G401 (cell line): ENCODE measurements at regions not wholly inside any gene's neighbourhood (a gene's known extent, or its start where the extent isn't known, plus 50 kb on each side); places are given as distances from the start of the nearest gene placed in this dataset.

Experiments used
- DNase-seq: peaks from one replicate; pipeline ENCODE4 v3.0.0-alpha.2; 2015; ENCODE audit warnings: low spot score
- in situ Hi-C: cut with HindIII; loops from 2 replicates; pipeline ENCODE4 v1.10.0; 2016; ENCODE audit warnings: low sequenced_read_pairs, mixed read lengths

DNA sequence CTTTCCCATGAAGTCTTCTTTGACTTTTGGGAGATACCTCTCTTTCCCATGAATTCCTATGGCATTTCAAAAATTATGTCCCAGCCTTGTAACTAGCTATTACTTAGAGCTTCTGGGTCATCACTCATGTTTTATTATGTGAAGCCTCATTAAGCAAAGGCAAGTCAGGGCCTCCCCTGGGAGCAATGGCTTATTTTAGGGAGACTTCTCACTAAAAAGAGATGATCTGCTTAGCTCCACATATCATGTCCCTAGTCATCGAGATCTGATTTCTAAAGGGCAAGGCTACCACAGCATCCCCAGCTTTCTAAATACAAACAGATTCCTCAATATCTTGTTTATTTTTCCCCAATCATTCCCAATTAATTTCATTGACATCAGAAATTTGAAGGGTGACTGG is 154.0 kb upstream of the MANEA start:
- no peak for DNase-seq
- in situ Hi-C loops: no loop called here

DNA sequence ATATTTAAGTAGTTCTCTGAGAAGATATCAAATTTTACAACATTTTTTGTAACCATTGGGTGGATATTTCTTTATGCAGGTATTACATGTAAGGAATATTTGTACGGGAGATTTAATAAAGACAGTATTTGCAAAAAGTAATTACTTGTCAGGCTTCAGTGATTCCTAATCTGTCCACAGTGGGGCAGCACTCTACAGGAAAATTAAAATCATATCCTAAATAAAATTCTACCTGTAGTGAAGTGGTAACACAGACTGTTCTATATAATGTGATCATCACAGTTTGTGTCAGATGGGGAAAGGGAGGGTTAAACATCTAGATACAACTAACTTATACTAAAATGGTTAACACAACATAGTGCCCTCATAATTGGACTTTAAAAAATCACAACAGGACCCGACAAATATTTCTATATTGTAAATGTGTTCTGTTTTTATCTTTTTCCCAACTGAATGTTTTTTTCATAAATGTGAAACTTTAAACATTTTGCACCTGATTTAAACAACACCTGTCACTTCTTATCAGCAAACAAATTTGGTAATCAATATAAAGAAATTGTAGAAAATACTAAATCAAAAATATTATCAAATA is 145.6 kb upstream of the MANEA start:
- in situ Hi-C loops: no loop called here

DNA sequence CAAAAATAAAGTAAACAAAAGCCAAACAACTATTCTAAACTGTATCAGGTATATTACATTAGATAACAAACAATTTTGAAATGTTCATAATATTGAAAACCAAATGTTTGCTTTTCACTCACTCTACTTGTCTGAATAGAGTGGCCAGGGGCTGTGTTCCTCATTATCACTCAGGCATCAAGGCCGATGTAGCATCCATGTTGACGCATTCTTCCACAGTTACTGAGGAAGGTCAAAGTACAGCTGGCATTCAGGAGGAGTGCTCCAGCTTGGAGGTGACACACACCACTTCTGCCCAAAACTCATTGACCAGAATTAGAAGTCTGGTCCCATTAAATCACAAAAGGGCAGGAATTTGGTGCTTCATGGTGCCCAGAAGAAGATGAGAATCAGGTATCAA is 137.6 kb upstream of the MANEA start:
- no peak for DNase-seq
- in situ Hi-C loops: no loop called here

More for the DNA sequence above, 145.6 kb upstream of the MANEA start:
- peak; percentile 60 for DNase-seq

DNA sequence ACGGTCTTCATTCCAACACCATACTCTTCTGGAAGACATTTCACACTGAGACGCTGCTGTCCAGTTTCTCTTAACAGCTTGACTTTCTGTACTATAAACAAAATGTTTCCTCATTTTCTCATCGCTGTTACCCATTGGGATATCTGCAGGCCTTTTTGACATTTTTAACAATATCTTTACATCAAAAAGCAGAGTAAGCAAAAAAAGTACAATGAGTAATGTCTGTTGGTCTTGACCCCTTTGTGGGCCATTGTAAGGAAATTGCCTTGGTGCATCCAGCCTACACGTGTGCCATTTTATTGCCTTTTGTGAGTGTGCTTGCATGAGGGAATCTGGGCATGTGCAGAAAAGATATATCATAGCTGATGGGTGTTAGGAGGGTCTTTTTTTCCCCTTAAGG is 129.1 kb upstream of the MANEA start:
- in situ Hi-C loops: no loop called here
- DNase-seq: no peak

DNA sequence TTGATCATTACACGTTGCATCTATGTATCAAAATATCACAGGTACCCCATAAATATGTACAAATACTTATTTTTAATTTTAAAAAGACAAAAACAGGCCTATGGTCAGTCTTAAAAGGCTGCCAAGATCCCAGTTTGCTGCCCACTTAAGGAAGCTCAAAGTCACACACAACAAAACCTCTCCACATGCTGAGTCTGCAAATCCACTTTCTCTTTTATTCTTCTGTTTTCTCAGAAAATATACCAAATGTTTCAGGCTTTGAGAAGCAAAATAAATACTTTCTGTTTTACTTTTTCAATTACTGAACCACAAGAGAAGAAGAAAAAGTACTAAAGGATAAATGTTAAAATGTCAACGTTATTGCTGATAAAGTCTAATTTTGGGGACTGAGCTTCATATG is 107.8 kb upstream of the MANEA start:
- in situ Hi-C loops: no loop called here
- DNase-seq: no peak

DNA sequence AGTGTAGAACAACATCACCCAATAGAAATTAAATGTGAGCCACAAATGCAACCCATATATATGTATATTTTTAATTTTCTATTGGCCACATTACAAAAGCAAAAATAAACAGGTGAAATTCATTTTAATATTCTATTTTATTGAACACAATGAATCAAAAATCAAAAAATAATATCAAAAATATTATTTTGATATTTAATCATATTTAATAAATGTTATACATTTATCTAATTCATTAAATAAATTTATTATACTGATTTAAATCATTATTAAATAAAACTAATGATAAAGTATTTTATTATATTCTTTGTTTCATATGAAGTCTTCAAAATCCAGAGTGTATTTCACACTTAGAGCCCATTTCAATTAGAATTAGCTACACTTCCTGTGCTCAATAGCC is 98.4 kb upstream of the MANEA start:
- in situ Hi-C loops: no loop called here

DNA sequence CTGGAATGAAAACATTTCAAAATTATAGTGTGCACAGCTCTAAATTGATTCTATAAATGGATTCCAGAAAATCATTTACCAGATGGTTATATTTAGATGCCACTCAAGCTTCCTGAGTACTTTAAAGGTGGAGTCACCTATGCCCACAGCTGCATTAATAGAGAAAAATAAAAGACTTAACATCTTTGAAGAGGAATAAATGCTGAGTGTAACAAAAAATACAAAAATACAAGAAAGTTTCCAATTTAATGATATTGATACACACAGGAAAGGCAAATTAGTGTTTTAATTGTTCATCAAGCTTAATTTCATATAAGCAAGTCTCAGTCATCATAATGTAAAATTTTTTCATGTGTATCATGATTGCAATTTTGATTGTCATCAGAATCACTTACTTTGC is 89.5 kb upstream of the MANEA start:
- in situ Hi-C loops: no loop called here
- no peak for DNase-seq

More for the DNA sequence above, 98.4 kb upstream of the MANEA start:
- DNase-seq: no peak

DNA sequence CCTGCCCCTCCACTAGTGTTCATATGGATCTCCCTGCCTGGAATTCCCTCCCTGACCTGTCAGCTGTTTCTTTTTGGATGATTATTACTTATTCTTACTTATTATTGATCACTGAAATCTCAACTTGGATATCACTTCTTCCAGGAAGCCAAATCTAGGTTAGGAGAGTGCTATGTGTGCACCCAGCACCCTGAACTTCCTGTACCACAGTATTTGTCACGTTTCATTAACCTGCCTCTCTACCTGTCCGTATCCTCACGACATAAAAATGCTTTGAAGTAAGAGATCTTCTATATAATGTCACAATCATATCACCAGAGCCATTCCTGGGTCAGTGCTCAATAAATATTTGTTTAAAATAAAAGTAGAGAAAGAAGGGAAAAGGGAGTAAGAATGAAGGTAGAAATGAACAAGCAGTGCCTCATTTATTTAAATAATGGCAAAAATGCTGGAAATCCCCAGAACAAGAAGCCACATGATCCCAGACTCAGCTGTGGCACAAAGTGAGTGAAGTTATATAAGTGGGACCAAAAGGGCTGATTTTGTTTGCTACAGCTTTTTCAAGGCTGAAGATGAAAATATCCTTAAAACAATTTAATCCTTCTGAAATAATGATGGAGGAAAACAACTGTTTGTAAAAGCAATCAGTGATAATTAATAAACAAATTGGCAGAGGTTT is 88.0 kb upstream of the MANEA start:
- no peak for DNase-seq
- in situ Hi-C loops: no loop called here

DNA sequence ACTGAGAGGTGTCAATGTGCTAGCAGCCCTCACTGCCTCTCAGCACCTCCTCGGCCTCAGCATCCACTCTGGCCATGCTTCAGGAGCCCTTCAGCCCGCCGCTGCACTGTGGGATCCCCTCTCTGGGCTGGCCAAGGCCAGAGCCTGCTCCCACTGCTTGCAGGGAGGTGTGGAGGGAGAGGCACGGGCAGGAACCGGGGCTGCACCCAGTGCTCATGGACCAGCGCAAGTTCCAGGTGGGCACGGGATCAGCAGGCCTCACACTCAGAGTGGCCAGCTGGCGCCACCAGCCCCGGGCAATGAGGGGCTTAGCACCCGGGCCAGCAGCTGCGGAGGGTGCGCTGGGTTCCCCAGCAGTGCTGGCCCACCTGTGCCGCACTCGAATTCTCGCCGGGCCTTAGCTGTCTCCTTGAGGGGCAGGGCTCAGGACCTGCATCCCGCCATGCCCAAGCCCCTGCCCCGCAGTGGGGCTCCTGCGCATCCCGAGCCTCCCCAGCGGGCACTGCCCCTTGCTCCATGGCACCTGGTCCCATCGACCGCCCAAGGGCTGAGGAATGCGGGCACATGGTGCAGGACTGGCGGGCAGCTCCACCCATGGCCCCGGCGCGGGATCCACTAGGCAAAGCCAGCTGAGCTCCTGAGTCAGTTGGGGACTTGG is 80.4 kb upstream of the MANEA start:
- in situ Hi-C loops: no loop called here

DNA sequence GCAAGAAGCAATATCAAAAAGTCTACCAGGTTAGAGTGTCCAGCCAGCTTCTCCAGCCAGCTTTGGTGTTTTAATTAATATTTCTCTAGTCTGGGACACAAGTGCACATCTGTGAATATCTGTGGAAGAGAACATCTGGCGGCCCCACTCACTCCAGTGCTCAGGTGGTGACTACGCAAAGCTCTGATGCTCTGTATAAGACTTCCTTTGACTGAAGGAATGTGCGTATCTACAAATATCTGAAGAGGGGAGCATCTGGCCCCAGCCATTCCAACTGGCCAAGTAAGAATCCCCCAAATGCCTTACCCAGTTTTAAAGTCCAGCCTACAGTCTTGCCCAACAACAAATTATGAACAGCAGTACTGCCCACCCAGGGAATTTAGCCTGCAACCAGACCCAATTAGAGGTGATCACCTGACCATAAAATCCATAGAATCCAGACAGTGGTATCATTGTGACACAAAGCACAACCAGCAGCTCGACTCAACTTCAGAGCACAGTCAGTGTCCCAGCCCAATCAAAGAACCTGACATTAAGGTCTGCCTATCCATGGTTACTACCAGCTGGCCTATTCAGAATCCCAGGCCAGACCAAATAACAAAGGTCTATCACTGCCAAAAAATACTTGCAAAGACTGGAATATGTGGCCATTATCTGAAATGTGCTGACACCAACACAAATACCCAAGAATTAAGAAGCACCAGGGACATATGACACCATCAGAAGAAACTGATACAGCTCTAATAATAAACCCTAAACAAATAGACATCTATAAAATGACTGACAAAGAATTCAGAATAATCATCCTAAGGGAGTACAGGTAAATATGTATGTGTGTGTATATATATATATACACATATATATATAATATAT is 76.1 kb upstream of the MANEA start:
- no peak for DNase-seq
- in situ Hi-C loops: no loop called here

More for the DNA sequence above, 80.4 kb upstream of the MANEA start:
- DNase-seq: no peak

DNA sequence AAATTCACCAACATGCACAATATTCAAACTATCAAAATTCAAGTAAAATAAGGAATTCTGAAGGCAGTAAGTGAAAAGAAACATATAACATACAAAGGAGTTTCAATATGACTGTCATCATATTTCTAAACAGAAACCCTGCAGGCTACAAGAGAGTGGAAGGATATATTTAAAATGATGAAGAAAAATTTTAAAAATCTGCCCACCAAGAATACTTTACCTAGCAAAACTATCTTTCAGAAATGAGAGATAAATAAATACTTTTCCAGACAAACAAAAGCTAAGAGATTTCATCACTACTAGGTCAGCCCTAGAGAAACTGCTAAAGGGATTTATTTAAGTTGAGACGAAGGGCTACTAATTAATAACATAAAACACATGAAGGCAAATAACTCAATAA is 73.8 kb upstream of the MANEA start:
- in situ Hi-C loops: no loop called here
- no peak for DNase-seq

DNA sequence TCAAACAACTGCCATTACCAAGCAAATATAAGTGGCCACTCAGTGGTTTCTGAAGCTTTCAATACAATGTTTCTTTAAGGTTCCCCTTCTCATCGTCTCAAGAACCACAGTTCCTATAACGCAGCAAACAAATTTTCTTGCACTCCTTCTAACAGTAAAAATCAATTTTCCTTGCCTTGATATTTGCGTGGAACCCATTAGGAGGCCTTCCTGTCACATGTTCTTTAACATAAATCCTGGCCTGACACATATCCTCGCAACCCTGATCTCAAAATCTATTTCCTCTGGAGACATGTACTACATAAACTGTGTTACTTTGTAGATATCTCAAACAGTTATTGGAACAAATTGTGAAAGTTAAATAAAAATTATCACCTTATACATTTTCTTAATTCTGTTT is 65.9 kb upstream of the MANEA start:
- in situ Hi-C loops: no loop called here
- no peak for DNase-seq

DNA sequence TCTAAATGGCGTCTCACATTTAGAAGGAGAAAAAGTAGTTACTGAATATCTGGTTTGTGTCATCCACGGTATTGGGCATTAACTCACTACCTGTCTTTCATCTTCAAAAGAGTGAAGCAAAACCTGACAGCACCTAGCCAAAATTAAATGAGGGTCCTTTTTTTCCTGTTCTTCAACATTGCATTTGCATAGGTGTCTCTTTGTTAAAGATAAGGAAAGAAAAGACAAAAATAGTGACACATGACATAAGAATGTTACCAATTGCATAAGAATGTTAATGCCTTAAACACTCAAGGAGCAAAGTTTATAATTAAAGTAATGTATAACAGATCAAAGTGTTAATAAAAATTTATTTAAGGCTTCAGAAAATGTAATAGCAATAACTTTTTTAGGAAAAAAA is 61.4 kb upstream of the MANEA start:
- in situ Hi-C loops: no loop called here
- no peak for DNase-seq

DNA sequence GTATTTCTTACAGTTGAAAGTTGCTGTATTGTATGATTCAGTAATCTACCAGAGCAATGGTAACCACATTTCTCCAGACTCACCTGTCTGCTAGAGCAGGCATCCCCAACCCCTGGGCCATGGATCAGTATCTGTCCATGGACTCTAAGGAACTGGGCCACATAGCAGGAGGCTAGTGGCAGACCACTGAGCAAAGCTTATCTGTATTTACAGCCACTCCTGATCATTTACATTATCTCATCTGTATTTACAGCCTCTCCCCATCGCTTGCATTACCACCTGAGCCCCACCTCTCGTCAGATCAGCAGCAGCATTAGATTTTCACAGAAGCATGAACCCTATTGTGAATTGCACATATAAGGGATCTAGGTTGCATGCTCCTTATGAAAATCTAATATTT is 60.3 kb upstream of the MANEA start:
- no peak for DNase-seq
- in situ Hi-C loops: no loop called here

DNA sequence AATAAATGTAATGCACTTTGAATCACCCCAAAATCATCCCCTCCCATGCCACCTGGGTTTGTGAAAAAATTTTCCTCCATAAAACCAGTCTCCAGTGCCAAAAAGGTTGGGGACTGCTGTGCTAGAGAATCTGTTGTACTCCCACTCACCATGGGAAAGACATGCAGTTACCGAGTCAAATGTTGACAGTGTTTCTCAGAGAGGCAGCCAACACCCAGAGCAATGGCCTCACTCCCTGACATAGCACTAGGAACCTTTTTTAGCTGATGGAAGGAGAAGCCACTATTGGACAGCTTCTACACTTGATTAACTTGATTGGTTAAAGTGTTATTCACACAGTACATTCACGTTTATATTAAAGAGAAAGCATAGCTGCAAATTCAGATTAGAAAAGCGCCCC is 59.8 kb upstream of the MANEA start:
- in situ Hi-C loops: no loop called here

DNA sequence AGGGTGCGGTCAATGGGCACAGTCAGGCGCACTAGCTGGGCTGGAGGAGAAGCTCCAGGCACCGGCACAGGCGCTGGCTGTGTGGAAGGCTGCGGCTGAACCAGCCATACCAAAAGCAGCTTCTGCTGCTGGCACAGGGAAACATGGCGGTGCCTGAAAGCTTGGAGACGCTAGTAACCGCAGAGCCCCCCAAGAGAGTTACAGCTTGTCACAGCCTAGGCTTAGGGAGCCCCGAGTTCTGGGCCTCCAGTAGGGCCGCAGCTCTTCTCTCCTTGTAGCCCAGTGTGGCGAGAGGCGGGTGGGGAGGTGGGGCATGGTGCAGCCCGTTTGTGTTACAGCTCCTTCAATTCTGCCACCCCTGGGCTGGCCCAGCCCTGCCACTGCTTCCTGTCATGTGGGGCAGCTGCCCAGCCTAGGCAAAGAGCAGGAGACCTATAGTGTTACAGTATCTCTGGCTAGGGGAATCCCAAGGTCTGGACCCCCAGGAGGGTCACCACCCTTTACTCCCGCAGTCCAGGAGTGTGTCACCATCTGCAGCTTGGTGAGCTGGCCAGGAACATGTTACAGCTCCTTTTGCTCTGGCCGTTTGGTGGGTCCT is 58.6 kb upstream of the MANEA start:
- no peak for DNase-seq

More for the DNA sequence above, 59.8 kb upstream of the MANEA start:
- no peak for DNase-seq

DNA sequence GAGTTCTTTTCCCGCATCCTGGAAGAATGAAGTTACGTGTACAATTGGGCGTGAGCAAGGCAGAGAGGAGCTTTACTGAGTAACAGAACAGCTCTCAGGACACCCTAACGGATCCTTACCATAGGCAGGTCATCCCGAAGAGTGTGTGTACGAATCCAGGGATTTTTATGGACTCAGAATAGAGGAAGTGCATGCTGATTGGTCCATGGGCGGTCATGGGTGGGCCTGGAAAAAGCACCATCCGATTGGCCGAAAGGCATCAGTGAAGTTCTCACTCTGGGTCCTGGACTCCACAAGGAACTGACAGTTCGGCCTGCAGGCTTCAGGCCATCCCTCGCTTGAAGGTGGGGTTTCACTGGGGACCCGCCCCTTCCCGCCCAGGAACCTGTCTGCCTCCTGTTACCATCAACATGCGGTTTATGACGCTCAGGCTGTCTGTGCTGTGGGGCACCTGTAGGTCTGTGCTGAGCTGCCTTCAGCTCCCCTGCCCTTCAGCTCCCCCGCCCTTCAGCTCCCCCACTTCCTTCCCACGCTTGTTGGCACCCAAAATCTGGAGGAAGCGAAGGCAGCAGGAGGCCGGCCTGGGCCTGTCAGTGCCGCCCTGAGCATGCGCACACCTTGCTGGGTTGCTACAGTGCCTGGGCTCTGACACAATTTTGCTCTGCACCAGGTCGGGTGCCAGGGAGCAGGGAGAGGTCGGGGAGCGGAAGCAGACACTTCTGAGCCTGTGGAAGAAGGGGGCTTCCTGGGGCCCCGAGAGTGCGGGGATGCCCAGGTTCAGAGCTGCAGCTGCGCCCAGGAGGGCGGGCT is 57.9 kb upstream of the MANEA start:
- in situ Hi-C loops: no loop called here
- no peak for DNase-seq

More for the DNA sequence above, 58.6 kb upstream of the MANEA start:
- in situ Hi-C loops: no loop called here

DNA sequence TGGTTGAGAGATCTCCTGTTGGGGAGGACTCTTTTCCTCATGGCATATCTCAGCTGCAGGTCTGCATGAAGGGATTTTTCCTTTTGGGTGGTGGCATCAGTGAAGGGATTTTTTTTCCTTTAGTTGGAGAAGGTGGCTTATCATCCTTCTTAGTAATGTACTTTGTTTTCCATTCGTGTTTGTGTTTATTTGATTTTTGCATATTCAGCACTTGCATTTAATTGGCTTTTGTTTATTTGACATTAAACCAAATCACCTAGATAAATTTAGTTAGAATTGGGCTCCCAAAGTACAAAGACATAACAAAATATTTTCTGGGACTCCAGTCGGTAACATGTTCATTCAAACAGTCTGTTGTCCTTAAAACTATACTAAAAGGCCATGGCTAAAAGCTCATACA is 56.2 kb upstream of the MANEA start:
- no peak for DNase-seq
- in situ Hi-C loops: no loop called here
